ENCODE measurements at regions not wholly inside any gene's neighbourhood (a gene's known extent, or its start where the extent isn't known, plus 50 kb on each side); places are given as distances from the start of the nearest gene placed in this dataset.

DNA sequence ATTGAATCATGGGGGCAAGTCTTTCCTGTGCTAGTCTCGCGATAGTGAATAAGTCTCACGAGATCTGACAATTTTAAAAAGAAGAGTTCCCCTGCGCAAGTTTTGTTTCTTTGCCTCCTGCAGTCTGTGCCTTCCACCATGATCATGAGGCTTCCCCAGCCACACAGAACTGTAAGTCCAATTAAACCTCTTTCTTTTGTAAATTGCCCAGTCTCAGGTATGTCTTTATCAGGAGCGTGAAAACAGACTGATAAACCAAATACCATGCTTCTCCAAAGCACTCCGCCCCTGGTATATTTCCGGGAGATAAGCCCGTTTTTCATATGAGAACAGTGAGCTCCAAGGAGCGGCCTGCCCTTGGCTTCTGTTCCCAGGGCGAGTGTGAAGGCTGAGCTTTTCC, 118.9 kb downstream of the EVX1 start:
- H3K27ac ChIP-seq (ENCODE audit: low read depth, low read length, poor library complexity, severe bottlenecking), result no peak overlapping the region
- H3K4me3 ChIP-seq (ENCODE audit: low read depth, low read length, poor library complexity, severe bottlenecking), result no peak overlapping the region
- POLR2A ChIA-PET, result interaction anchor here (0.6 to 0.9 kb wide), 2 partner anchors 43 to 128 kb away, joined by 3 read pairs; no protein-coding TSS in a partner anchor
- no peak overlapping the region for H3K4me2 ChIP-seq (ENCODE audit: low read length)
- CTCF ChIA-PET (ENCODE audit: unreplicated experiment), result no interaction called here
- H3K4me1 ChIP-seq (ENCODE audit: insufficient read depth, low read length, poor library complexity, severe bottlenecking), result no peaks in the 10 kb centered on the region
- BruUV-seq (replicated peaks), result no TSS peak
- H4K20me1 ChIP-seq (ENCODE audit: insufficient read depth, low read length), result no peaks in the 10 kb centered on the region
- no peak overlapping the region for H2AFZ ChIP-seq (ENCODE audit: low read length)
- no peak for TF ChIP-seq EZH2phosphoT487 (IDR thresholded peaks at IDR 0.05; ENCODE audit: borderline replicate concordance, low read depth, low read length)
- TF ChIP-seq, protein P1, sequence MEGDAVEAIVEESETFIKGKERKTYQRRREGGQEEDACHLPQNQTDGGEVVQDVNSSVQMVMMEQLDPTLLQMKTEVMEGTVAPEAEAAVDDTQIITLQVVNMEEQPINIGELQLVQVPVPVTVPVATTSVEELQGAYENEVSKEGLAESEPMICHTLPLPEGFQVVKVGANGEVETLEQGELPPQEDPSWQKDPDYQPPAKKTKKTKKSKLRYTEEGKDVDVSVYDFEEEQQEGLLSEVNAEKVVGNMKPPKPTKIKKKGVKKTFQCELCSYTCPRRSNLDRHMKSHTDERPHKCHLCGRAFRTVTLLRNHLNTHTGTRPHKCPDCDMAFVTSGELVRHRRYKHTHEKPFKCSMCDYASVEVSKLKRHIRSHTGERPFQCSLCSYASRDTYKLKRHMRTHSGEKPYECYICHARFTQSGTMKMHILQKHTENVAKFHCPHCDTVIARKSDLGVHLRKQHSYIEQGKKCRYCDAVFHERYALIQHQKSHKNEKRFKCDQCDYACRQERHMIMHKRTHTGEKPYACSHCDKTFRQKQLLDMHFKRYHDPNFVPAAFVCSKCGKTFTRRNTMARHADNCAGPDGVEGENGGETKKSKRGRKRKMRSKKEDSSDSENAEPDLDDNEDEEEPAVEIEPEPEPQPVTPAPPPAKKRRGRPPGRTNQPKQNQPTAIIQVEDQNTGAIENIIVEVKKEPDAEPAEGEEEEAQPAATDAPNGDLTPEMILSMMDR (conservative IDR thresholded peaks at IDR 0.05; ENCODE audit: low read length), result no peak
- no peaks in the 10 kb centered on the region for H3K79me2 ChIP-seq (ENCODE audit: insufficient read depth, low read depth, low read length)
- H3K36me3 ChIP-seq (ENCODE audit: insufficient read depth, low read length), result no peaks in the 10 kb centered on the region
- intact Hi-C loops (cut with micrococcal nuclease; ENCODE audit: unreplicated experiment), result no loop called here
- no peaks in the 10 kb centered on the region for H3K9me3 ChIP-seq (ENCODE audit: low read length)
- no peaks in the 10 kb centered on the region for H3K9me2 ChIP-seq (ENCODE audit: insufficient read depth, low read length)
- no peak for DNase-seq (ENCODE audit: low spot score)

DNA sequence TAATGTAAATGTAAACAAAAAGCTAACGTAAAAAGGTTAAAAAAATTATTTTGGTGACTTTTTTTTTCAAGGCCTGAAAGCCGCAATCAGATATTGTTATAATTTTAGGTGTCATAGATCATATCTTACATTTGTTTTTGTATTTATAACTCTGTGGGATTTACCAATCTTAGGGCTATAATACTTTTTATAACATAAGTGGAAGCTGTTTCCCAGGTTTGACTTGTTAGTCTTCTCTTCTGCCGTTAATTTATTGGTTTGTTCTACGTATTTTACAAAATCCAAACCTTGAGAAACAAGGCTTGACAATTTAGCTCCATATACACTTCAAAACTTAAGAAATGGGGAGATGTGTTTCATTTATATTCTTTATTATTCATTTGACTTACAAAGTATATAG, 119.4 kb downstream of the EVX1 start:
- Histone ChIP-seq H3K4me2 (ENCODE audit: low read length) (no peak overlapping the region), H2AFZ (ENCODE audit: low read length) (no peak overlapping the region), H3K9me2 (ENCODE audit: insufficient read depth, low read length) (no peaks in the 10 kb centered on the region), H3K4me1 (ENCODE audit: insufficient read depth, low read length, poor library complexity, severe bottlenecking) (no peaks in the 10 kb centered on the region), H3K79me2 (ENCODE audit: insufficient read depth, low read depth, low read length) (no peaks in the 10 kb centered on the region), H3K36me3 (ENCODE audit: insufficient read depth, low read length) (no peaks in the 10 kb centered on the region), H3K4me3 (ENCODE audit: low read depth, low read length, poor library complexity, severe bottlenecking) (no peak overlapping the region), H4K20me1 (ENCODE audit: insufficient read depth, low read length) (no peaks in the 10 kb centered on the region), H3K9me3 (ENCODE audit: low read length) (no peaks in the 10 kb centered on the region), H3K27ac (ENCODE audit: low read depth, low read length, poor library complexity, severe bottlenecking) (no peak overlapping the region)
- intact Hi-C loops (cut with micrococcal nuclease; ENCODE audit: unreplicated experiment), result no loop called here
- no TSS peak for BruUV-seq (replicated peaks)
- CTCF ChIA-PET (ENCODE audit: unreplicated experiment), result no interaction called here
- no peak for DNase-seq (ENCODE audit: low spot score)
- TF ChIP-seq, protein P1 (conservative IDR thresholded peaks at IDR 0.05; ENCODE audit: low read length), result no peak
- TF ChIP-seq EZH2phosphoT487 (IDR thresholded peaks at IDR 0.05; ENCODE audit: borderline replicate concordance, low read depth, low read length), result no peak
- POLR2A ChIA-PET, result interaction anchor here (0.6 to 0.9 kb wide), 2 partner anchors 42 to 128 kb away, joined by 3 read pairs; no protein-coding TSS in a partner anchor

DNA sequence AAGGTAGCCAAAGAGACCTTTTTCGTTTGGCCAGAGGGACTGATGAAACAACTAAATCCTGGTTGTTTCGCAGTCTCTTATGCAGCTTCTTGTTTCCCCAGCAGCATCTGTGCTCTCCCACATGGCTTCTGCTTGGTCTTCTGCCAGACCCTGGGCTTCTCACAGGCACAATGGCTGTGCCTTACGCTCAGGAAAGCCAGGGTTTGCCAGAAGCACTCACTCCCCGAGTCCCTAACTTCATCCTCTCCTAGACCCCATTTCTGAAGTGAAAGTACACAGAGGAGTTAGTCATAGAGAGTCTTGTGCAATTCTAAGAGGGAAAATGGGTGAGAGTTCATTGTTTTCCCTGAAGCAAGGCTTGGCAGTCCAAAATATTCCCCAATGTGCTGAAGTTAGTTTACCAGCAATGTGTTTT, 121.7 kb downstream of the EVX1 start:
- ChIA-PET CTCF (ENCODE audit: unreplicated experiment) (no interaction called here), POLR2A (interaction anchor here (1.0 kb wide), 1 partner anchor 12 kb away, joined by 3 read pairs; no protein-coding TSS in a partner anchor)
- no peaks in the 10 kb centered on the region for H3K9me2 ChIP-seq (ENCODE audit: insufficient read depth, low read length)
- no peaks in the 10 kb centered on the region for H3K4me1 ChIP-seq (ENCODE audit: insufficient read depth, low read length, poor library complexity, severe bottlenecking)
- no peak overlapping the region for H3K27ac ChIP-seq (ENCODE audit: low read depth, low read length, poor library complexity, severe bottlenecking)
- H3K79me2 ChIP-seq (ENCODE audit: insufficient read depth, low read depth, low read length), result no peaks in the 10 kb centered on the region
- intact Hi-C loops (cut with micrococcal nuclease; ENCODE audit: unreplicated experiment), result no loop called here
- no peaks in the 10 kb centered on the region for H4K20me1 ChIP-seq (ENCODE audit: insufficient read depth, low read length)
- no peak overlapping the region for H2AFZ ChIP-seq (ENCODE audit: low read length)
- no peak for DNase-seq (ENCODE audit: low spot score)
- no TSS peak for BruUV-seq (replicated peaks)
- no peaks in the 10 kb centered on the region for H3K9me3 ChIP-seq (ENCODE audit: low read length)
- H3K4me2 ChIP-seq (ENCODE audit: low read length), result no peak overlapping the region
- H3K36me3 ChIP-seq (ENCODE audit: insufficient read depth, low read length), result no peaks in the 10 kb centered on the region
- H3K4me3 ChIP-seq (ENCODE audit: low read depth, low read length, poor library complexity, severe bottlenecking), result no peak overlapping the region
- no peak for TF ChIP-seq EZH2phosphoT487 (IDR thresholded peaks at IDR 0.05; ENCODE audit: borderline replicate concordance, low read depth, low read length)
- TF ChIP-seq, protein P1 (conservative IDR thresholded peaks at IDR 0.05; ENCODE audit: low read length), result no peak
